WTC11 (cell line): ENCODE measurements at regions not wholly inside any gene's neighbourhood (a gene's known extent, or its start where the extent isn't known, plus 50 kb on each side); places are given as distances from the start of the nearest gene placed in this dataset.
"Not testable (repeated sequence)": the region's sequence is repeated elsewhere in the genome, so short reads cannot be mapped to it uniquely, and the experiment has no call there.

Experiments used
- CTCF ChIP-seq: fragments of 200-600 bp; IDR thresholded peaks from 2 replicates; pipeline ENCODE4 v1.8.0; 2022; ENCODE audit warnings: antibody characterized with exemption
- ELF4 ChIP-seq: sonication (generic); formaldehyde crosslinking; IDR thresholded peaks from 2 replicates; pipeline ENCODE4 v1.8.1; 2022; ENCODE audit warnings: low read depth, mild to moderate bottlenecking, moderate library complexity, missing genetic modification reagents
- JAZF1 ChIP-seq: fragments of 250-450 bp; sonication (Bioruptor Pico); IDR thresholded peaks from 2 replicates; pipeline ENCODE4 v1.9.0; 2021; ENCODE audit warnings: moderate library complexity, mild to moderate bottlenecking, inconsistent platforms
- MXD4 ChIP-seq: fragments of 250-450 bp; sonication (Bioruptor Pico); IDR thresholded peaks from 2 replicates; pipeline ENCODE4 v1.8.0; 2021; ENCODE audit warnings: mild to moderate bottlenecking, moderate library complexity, borderline replicate concordance
- NFE2L1 ChIP-seq: sonication (generic); formaldehyde crosslinking; IDR thresholded peaks from 2 replicates; pipeline ENCODE4 v1.8.1; 2023; ENCODE audit warnings: missing genetic modification reagents
- OVOL2 ChIP-seq: fragments of 250-450 bp; sonication (Bioruptor Pico); IDR thresholded peaks from 2 replicates; pipeline ENCODE4 v1.9.0; 2021; ENCODE audit warnings: mild to moderate bottlenecking, borderline replicate concordance
- PRDM15 ChIP-seq: sonication (generic); formaldehyde crosslinking; IDR thresholded peaks from 2 replicates; pipeline ENCODE4 v1.8.0; 2022; ENCODE audit warnings: missing genetic modification reagents
- SOX15 ChIP-seq: fragments of 250-450 bp; sonication (Bioruptor Pico); IDR thresholded peaks from 2 replicates; pipeline ENCODE4 v1.9.0; 2021; ENCODE audit warnings: mild to moderate bottlenecking
- ZBTB21 ChIP-seq: sonication (generic); formaldehyde crosslinking; IDR thresholded peaks from 2 replicates; pipeline ENCODE4 v1.8.1; 2023; ENCODE audit warnings: mild to moderate bottlenecking, missing genetic modification reagents, borderline replicate concordance
- ZNF423 ChIP-seq: fragments of 250-450 bp; sonication (Bioruptor Pico); IDR thresholded peaks from 2 replicates; pipeline ENCODE4 v2.1.2; 2022; ENCODE audit warnings: mild to moderate bottlenecking, moderate library complexity

- TF ChIP-seq JAZF1 (CRISPR knock-in tag); NFE2L1 (CRISPR knock-in tag); OVOL2 (CRISPR knock-in tag); CTCF; MXD4 (CRISPR knock-in tag); SOX15 (CRISPR knock-in tag); ZBTB21 (CRISPR knock-in tag); PRDM15 (CRISPR knock-in tag); ZNF423 (CRISPR knock-in tag); ELF4: not testable (repeated sequence)
Observed at GRCh38 chr4:87919304-87919703, 56.2 kb upstream of the SPP1 start.
